ENCODE measurements at regions not wholly inside any gene's neighbourhood (a gene's known extent, or its start where the extent isn't known, plus 50 kb on each side); places are given as distances from the start of the nearest gene placed in this dataset.

DNA sequence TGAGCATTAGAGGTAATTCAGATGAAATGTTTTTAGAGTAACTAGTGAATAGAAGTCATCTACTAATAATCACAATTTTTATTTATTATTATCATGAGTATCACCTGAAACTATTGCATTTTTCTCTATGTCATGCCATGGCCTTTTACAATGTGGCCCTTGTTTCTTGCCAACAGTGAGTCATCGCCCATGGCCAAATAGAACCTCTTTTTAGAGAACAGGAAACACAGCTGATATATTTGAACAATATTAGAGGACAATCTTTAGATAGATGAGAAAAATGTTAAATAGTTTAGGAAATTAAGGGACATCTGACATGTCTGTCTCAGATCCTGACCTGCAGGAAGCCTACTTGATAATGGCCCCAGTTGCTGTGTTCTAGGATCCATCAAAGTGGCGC, 1584.4 kb upstream of the GOT2 start:
- TF ChIP-seq POLR2A (IDR thresholded peaks at IDR 0.05) = no peak
- TF ChIP-seq, protein P1, sequence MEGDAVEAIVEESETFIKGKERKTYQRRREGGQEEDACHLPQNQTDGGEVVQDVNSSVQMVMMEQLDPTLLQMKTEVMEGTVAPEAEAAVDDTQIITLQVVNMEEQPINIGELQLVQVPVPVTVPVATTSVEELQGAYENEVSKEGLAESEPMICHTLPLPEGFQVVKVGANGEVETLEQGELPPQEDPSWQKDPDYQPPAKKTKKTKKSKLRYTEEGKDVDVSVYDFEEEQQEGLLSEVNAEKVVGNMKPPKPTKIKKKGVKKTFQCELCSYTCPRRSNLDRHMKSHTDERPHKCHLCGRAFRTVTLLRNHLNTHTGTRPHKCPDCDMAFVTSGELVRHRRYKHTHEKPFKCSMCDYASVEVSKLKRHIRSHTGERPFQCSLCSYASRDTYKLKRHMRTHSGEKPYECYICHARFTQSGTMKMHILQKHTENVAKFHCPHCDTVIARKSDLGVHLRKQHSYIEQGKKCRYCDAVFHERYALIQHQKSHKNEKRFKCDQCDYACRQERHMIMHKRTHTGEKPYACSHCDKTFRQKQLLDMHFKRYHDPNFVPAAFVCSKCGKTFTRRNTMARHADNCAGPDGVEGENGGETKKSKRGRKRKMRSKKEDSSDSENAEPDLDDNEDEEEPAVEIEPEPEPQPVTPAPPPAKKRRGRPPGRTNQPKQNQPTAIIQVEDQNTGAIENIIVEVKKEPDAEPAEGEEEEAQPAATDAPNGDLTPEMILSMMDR (IDR thresholded peaks at IDR 0.05) = no peak
- TF ChIP-seq POLR2AphosphoS5 (IDR thresholded peaks at IDR 0.05) = no peak

Measured in stomach (tissue), 4 donors.